OCI-LY1 (cell line): ENCODE measurements at regions not wholly inside any gene's neighbourhood (a gene's known extent, or its start where the extent isn't known, plus 50 kb on each side); places are given as distances from the start of the nearest gene placed in this dataset.

Source experiments
- H2AFZ ChIP-seq: fragments of 200-600 bp; sonication (generic), shearing (Covaris generic); 2 replicates; pipeline ENCODE4 v1.6.0; 2014; ENCODE audit warnings: antibody characterized with exemption, mild to moderate bottlenecking, low read length
- H3F3A ChIP-seq: fragments of 200-600 bp; sonication (generic), shearing (Covaris generic); 2 replicates; pipeline ENCODE4 v1.6.0; 2014; ENCODE audit warnings: mild to moderate bottlenecking, antibody characterized with exemption, low read length, moderate library complexity; ENCODE audit not compliant: insufficient read depth
- H3K27ac ChIP-seq: fragments of 200-600 bp; sonication (generic); 2 replicates; pipeline ENCODE4 v1.5.1; 2014; ENCODE audit warnings: low read length, mixed run types, mild to moderate bottlenecking, low read depth; ENCODE audit not compliant: poor library complexity, severe bottlenecking
- H3K27me3 ChIP-seq: fragments of 200-600 bp; sonication (generic); 2 replicates; pipeline ENCODE4 v1.6.0; 2014; ENCODE audit warnings: antibody characterized with exemption, mild to moderate bottlenecking, low read length, moderate library complexity; ENCODE audit not compliant: insufficient read depth
- H3K36me3 ChIP-seq: fragments of 200-600 bp; sonication (generic); 2 replicates; pipeline ENCODE4 v1.6.1; 2014; ENCODE audit warnings: mild to moderate bottlenecking, antibody characterized with exemption, low read length, moderate library complexity, mixed read lengths; ENCODE audit not compliant: insufficient read depth
- H3K4me1 ChIP-seq: fragments of 200-600 bp; sonication (generic); 2 replicates; pipeline ENCODE4 v1.5.1; 2014; ENCODE audit warnings: mild to moderate bottlenecking, low read length, moderate library complexity; ENCODE audit not compliant: insufficient read depth, severe bottlenecking
- H3K4me2 ChIP-seq: fragments of 200-600 bp; sonication (generic), shearing (Covaris generic); 2 replicates; pipeline ENCODE4 v1.6.1; 2014; ENCODE audit warnings: low read length
- H3K4me3 ChIP-seq: fragments of 200-600 bp; sonication (generic); 2 replicates; pipeline ENCODE4 v1.5.1; 2014; ENCODE audit warnings: low read length, low read depth, mild to moderate bottlenecking, mixed read lengths; ENCODE audit not compliant: poor library complexity, severe bottlenecking
- H3K79me2 ChIP-seq: fragments of 200-600 bp; shearing (Covaris generic); 2 replicates; pipeline ENCODE4 v1.6.1; 2016; ENCODE audit warnings: mixed run types, low read length, mixed read lengths; ENCODE audit not compliant: insufficient read depth
- H3K9ac ChIP-seq: fragments of 200-600 bp; sonication (generic), shearing (Covaris generic); 2 replicates; pipeline ENCODE4 v1.6.1; 2014; ENCODE audit warnings: mild to moderate bottlenecking, low read length, mixed read lengths
- H3K9me2 ChIP-seq: fragments of 200-600 bp; sonication (generic), shearing (Covaris generic); 2 replicates; pipeline ENCODE4 v1.6.1; 2014; ENCODE audit warnings: low read depth, mild to moderate bottlenecking, low read length, mixed read lengths
- H3K9me3 ChIP-seq: fragments of 200-600 bp; shearing (Covaris generic); 2 replicates; pipeline ENCODE4 v1.6.1; 2014; ENCODE audit warnings: low read length, mixed read lengths
- H4K20me1 ChIP-seq: fragments of 200-600 bp; sonication (generic), shearing (Covaris generic); 2 replicates; pipeline ENCODE4 v1.6.0; 2016; ENCODE audit warnings: mild to moderate bottlenecking, low read length; ENCODE audit not compliant: insufficient read depth
- EZH2 ChIP-seq: fragments of 200-600 bp; sonication (generic), shearing (Covaris generic); IDR thresholded peaks from 2 replicates; pipeline ENCODE4 v1.8.0; 2017; ENCODE audit warnings: borderline replicate concordance, mixed run types, mild to moderate bottlenecking, antibody characterized with exemption, low read length, moderate library complexity, mixed read lengths
- TF ChIP-seq, protein P1 (sequence below): fragments of 200-600 bp; sonication (generic), shearing (Covaris generic); IDR thresholded peaks from 2 replicates; pipeline ENCODE4 v1.5.1; 2017; ENCODE audit warnings: mild to moderate bottlenecking, antibody characterized with exemption, low read length, moderate library complexity, mixed read lengths

DNA sequence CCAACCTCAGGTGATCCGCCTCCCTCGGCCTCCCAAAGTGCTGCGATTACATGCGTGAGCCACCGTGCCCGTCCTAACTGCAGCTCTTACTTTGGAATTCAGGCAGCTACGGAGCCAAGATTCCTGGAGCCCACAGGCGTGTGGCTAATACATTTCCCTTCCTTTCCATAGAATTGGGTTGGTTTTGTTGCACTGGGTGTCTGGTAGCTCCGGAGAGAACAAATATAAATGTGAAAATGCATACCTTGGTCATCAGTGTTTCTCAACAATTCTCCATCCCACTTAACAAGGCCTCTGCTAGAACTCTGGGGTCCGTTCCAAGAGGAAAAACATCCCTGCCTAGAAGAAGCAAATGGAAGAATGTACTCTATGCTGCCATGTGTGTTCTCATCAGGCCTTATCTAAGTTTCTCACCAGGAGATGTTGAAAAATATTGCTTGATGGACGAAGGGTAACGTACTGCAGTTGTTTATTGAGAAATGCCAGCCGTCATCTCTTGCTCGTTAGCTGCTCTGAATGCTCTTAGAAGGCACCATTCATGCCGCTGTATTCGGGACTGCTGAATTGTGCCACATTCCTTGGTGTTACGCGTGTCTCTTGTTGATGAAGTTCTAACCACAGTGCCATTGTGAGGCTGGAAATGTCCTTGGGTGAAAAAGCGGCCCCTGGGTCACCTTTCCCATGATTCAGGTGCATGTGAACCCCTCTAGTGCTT, 50.5 kb upstream of the CD99 start:
- H3K4me2 ChIP-seq: no peak overlapping the region
- no peaks in the 10 kb centered on the region for H3K9me3 ChIP-seq
- no peaks in the 10 kb centered on the region for H3K9me2 ChIP-seq
- no peaks in the 10 kb centered on the region for H3K79me2 ChIP-seq
- no peak overlapping the region for H2AFZ ChIP-seq
- H3K27me3 ChIP-seq: no peaks in the 10 kb centered on the region
- peaks cover 11% of the 10 kb centered on the region; the same call in 1 of the 2 replicates for H3K36me3 ChIP-seq
- H3K4me1 ChIP-seq: no peaks in the 10 kb centered on the region
- no peaks in the 10 kb centered on the region for H4K20me1 ChIP-seq
- H3K9ac ChIP-seq: no peak overlapping the region
- H3K4me3 ChIP-seq: no peak overlapping the region
- H3F3A ChIP-seq: no peaks in the 10 kb centered on the region
- TF ChIP-seq EZH2: no peak
- TF ChIP-seq, protein P1, sequence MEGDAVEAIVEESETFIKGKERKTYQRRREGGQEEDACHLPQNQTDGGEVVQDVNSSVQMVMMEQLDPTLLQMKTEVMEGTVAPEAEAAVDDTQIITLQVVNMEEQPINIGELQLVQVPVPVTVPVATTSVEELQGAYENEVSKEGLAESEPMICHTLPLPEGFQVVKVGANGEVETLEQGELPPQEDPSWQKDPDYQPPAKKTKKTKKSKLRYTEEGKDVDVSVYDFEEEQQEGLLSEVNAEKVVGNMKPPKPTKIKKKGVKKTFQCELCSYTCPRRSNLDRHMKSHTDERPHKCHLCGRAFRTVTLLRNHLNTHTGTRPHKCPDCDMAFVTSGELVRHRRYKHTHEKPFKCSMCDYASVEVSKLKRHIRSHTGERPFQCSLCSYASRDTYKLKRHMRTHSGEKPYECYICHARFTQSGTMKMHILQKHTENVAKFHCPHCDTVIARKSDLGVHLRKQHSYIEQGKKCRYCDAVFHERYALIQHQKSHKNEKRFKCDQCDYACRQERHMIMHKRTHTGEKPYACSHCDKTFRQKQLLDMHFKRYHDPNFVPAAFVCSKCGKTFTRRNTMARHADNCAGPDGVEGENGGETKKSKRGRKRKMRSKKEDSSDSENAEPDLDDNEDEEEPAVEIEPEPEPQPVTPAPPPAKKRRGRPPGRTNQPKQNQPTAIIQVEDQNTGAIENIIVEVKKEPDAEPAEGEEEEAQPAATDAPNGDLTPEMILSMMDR: no peak
- H3K27ac ChIP-seq: no peak overlapping the region

DNA sequence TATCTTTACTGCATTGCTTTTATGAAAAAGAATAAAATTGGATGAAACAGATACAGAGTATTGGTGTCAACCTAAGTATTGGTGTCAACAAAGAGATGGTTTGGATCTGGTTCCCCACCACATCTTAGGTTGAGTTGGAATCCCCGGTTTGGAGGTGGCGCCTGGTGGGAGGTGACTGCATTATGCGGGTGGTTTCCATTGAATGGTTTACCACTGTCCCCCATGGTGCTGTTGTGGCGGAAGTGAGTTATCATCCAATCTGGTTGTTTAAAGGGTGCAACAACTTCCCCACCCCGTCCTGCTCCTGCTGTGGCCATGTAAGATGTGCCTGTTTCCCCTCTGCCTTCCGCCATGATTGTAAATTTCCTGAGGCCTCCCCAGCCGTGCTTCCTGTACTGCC, 52.8 kb upstream of the CD99 start:
- H3K79me2 ChIP-seq: no peaks in the 10 kb centered on the region
- no peaks in the 10 kb centered on the region for H3K9me3 ChIP-seq
- no peak overlapping the region for H3K9ac ChIP-seq
- no peaks in the 10 kb centered on the region for H4K20me1 ChIP-seq
- H2AFZ ChIP-seq: no peak overlapping the region
- no peaks in the 10 kb centered on the region for H3F3A ChIP-seq
- H3K4me2 ChIP-seq: no peak overlapping the region
- no peak overlapping the region for H3K4me3 ChIP-seq
- H3K27ac ChIP-seq: no peak overlapping the region
- no peaks in the 10 kb centered on the region for H3K4me1 ChIP-seq
- no peaks in the 10 kb centered on the region for H3K9me2 ChIP-seq
- H3K27me3 ChIP-seq: no peaks in the 10 kb centered on the region
- H3K36me3 ChIP-seq: peaks cover 14% of the 10 kb centered on the region; the same call in 1 of the 2 replicates
- TF ChIP-seq EZH2: no peak
- TF ChIP-seq, protein P1: no peak

DNA sequence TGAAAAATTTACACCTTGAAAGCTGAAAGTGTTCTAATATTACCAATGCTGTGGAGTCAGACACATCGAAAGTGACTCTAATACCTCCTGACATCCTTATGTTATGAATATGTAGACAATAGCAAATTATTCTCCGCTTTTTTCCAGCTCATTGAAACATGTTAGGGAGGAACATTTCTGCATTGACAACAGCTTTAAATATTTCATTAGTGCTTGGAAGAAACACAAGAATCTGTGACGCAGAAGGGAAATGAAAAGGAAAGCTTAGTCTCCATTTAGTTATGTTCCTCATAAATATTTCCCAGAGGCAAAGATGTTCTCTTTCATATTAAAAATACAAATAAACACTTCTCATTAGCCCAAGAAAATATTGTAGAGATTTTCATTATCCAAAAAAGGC, 55.8 kb upstream of the CD99 start:
- no peak overlapping the region for H3K27ac ChIP-seq

More for the DNA sequence above, 55.8 kb upstream of the CD99 start:
- Histone ChIP-seq H3K4me1 (peaks cover 4% of the 10 kb centered on the region), H2AFZ (no peak overlapping the region), H4K20me1 (no peaks in the 10 kb centered on the region), H3F3A (peaks cover 5% of the 10 kb centered on the region; the same call in 1 of the 2 replicates), H3K4me3 (no peak overlapping the region), H3K4me2 (no peak overlapping the region), H3K9me2 (no peaks in the 10 kb centered on the region), H3K9ac (no peak overlapping the region), H3K9me3 (no peaks in the 10 kb centered on the region), H3K79me2 (no peaks in the 10 kb centered on the region), H3K36me3 (peaks cover 31% of the 10 kb centered on the region; the same call in 1 of the 2 replicates), H3K27me3 (no peaks in the 10 kb centered on the region)
- no peak for TF ChIP-seq EZH2
- TF ChIP-seq, protein P1: no peak
